SKM-1 treated with dmso at 0.1 percent for 144 hours (cell line): ENCODE measurements at regions not wholly inside any gene's neighbourhood (a gene's known extent, or its start where the extent isn't known, plus 50 kb on each side); places are given as distances from the start of the nearest gene placed in this dataset.

Experiments used
- DNase-seq: peaks from one replicate; lab custom pipeline; 2025; ENCODE audit not compliant: unreplicated experiment; lab: John Stamatoyannopoulos, UW

DNA sequence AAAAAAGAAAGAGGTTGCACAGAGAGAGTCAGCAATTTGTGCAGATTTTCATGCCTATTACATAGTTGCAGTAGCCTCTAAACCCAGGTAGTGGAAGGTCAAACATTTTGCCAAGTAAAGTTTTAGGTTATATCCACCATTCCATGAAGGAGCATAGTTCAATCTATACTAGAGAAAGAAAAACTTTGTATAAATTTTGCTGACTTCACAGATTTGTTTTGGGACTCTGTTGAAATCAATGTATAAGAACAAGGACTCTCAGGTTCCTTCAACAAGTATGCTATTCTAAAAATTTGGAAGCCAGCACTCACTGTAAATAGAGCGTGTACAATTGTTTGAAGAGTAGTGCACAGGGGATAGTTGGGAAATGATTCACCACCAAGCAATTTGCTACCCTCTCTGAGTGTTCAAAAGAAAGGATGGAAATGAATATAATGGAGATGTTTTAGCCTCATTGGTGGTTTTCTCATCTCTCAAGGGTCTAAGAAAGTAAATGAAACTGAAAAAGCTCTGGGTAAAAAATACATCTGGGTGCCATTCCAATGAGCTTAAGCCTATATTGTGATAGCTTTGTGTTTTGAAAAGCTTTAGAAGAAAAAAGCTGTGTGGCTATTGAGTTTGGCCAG lies 508.4 kb upstream of the LUZP2 start:
- DNase-seq, result no peak

DNA sequence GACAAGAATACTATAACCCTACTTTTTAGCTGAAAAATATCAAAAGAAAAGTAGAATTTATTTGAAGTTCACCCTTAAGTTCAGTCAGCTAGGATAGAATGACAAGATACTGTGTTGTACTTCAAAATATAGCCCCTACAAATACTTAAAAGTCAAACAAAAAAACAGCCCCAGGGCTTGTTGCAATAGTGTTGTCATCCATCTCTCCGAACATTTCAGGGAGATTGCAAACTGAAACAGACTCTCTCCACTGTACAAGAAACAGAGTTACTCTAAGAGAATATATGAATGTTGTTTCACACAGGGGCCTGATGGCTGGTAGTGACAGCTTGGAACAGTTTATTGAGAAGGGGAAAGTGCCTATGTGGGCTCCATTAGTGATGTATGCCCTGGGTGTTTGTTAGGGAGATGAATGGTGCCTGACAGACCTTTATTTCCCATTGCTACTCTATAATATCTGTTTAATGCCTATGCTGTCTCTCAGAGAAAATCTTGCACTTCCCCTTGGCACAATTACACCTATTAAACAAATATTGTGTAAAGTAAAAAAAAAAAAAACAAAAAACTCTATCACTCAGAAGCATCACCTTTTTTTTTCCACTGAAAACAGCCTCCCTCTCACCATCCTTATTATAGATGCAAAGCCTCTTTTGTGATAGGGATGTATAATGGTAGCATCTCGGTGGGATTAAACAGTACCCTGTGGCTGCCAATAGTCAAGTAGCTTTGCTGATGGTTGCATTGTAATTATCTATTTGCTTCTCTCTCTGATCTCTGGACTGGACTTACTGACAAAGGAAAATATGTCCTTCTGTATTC lies 506.3 kb upstream of the LUZP2 start:
- DNase-seq, result no peak

DNA sequence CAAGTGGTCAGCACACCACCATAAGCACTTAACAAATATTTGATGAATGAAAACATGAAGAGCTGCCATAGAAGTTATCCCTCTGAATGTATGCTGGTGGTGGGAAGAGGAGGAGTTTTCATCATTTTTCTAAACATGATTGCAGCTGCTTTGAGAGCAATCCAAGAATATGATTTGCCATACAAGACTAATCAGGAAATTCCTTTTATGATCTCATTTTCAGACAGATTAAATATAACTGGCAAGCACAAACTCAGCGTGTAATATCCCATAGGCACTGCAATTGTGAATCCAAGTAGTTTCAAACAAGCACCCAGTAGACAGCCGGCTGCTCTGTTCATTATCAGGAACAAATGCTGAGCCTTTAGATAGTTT lies 505.7 kb upstream of the LUZP2 start:
- no peak for DNase-seq

DNA sequence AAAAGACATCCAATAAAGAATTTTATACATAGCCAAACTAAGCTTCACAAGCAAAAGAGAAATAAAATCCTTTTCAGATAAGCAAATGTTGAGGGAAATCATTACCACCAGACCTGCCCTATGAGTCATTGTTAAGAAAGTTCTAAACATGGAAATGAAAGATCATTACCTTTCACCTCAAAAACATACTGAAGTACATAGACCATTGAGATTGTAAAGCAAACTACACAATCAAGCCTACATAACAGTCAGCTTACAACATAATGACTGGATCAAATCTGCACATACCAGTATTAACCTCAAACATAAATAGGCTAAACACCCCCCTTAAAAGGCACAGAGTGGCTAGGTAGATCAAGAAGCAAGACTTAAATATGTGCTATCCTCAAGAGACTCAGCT lies 501.0 kb upstream of the LUZP2 start:
- DNase-seq, result no peak

DNA sequence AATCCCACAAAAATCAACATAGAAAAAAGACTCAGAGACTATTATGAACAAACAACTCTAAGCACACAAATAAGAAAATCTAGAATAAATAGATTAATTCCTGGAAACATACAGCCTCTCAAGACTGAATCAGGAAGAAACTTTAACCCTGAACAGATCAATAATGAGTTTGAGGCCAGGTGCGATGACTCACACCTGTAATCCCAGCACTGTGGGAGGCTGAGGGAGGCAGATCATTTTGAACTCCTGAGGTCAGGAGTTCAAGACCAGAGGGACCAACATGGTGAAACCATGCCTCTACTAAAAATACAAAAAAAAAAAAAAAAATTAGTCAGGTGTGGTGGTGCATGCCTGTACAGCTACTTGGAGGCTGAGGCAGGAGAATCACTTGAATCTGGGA lies 499.5 kb upstream of the LUZP2 start:
- DNase-seq, result no peak

DNA sequence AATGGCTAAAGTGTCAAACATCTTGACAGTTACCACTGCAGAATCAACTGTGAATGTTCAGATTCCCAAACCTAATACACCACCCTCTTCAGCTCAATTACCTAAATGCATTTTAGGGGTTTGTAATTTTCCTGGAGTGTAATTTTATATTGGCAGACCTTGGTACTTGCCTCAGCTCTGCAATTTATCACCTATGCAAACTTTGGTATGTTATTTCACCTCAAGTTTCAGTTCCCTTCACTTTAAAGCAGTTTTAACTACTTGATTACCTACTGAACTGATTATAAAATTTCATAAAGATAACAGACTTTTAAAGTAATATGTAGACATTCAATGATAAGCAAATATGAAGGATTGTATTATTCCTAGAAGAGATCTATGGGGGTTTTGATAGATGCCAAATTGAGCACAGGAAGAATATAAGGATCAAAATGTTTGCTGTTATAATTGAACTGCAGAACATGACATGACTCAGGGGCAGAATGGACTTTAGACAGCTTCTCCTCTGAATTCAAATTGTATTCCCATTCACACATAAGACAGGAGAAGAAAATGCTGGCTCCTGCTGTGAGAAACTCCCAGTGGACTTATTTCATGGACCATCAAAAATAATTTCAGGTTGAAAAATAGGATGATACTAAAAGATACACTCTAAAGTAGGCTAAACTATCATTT lies 491.5 kb upstream of the LUZP2 start:
- no peak for DNase-seq

DNA sequence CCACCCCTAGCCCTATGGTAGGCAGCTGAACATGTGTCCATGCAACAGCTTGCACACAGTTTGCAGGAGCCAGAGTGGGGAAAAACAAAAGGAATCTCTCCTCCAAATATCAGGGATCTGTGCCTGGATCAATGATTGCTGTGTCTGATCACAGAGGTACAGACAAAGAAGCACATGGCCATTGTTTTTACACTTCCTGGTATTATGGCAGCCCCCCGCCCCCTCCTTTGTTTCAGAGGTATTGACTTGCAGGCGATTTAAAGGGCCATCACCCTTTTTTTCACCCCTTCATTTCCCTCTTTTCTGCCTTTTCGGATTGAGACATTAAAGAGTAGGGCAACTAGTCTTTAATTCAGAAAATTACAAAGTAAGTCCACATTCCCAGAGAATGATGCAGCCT lies 453.0 kb upstream of the LUZP2 start:
- DNase-seq, result no peak

DNA sequence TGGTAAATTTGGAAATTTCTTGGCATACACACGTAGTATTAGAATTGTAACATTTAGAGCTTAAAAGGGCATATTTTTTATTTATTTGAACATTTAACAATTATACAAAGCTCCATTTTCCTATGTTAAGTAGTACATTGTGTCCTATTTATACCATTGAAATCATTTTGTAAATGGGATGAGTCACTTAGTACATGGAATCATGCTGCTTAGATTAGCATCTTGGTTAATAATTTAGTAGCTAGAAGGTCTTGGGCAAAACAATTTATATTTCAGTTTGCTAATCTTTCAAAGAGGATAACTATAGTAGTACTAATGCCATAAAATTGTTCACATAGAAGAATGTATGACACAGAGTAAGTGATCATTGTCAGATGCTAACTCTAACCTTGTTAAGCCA lies 450.1 kb upstream of the LUZP2 start:
- no peak for DNase-seq

DNA sequence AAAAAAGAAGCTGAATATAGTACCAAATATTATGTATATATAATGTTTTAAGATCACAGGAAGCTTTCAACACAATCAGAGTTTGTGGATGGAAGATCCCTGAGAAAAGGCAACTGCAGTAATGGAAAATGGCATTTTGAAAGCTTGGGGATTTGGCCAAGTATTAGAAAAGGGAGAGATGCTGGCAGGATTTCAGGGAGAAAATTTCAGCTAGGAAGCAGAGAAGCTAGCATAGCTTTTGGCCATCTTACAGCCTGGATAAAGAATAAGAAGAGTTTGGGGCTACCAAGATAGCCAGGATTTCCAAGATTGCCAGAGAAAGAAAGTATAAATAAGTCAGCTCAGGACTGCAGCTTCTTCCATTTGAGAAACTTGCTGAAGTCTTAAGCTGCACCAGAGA lies 440.8 kb upstream of the LUZP2 start:
- DNase-seq, result no peak

DNA sequence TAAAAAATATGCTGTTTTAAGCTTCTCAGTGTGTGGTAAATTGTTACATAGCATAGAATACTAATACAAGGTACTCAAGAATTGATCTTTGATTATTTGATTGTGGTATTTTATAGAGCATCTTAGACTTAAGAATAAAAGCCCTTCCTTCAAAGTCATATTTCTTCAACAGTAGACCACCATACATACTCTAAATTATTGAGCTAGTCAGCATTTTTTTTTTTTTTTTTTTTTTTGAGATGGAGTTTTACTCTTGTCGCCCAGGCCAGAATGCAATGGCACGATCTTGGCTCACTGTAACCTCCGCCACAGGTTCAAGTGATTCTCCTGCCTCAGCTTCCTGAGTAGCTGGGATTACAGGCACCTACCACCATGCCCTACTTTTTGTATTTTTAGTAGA lies 436.7 kb upstream of the LUZP2 start:
- DNase-seq, result no peak

DNA sequence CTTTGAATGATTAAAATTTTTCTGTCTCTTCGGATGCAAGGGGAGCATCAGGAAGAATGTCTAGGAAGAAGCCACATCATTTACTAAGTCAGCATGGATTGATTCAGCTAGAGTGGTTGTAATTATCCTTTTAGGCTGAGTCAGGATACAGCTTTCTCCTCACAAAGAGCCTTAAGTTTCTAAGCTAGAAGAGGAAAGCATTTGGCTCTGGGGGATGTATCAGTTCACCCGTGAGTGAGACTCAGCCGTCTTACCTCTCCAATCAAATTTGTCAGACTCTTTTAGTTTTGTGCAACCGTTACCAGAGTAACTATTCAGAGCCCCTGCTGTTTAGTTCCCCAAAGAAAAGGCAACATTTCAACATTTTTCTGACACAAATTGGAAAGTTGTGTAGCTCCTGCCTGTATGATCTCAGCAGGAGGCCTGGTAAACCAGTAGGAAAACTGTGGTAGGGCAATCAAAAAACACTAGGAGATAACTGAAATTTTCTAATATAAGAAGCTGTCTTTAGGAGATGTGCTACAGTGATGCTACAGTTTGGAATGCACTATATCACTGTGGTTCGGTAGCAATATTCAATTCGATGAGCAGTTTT lies 432.4 kb upstream of the LUZP2 start:
- no peak for DNase-seq

DNA sequence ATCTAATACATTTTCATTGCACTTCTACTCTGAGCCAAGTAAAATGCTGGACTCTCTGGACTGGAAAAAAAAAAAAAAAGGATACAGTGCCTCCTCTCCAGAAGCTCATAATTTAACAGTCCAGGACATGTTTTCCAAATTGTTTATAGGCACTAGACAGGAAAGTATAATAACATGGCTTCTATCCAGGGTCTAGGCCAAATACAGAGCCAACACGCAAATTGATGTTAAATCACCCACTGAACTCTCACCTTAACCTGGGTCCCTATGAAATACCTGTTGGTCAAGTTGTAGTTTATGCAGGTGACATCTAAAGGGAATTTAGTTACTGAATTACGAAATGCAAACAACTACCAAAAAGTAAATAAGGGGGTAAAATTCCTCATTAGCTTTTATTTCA lies 428.7 kb upstream of the LUZP2 start:
- no peak for DNase-seq

DNA sequence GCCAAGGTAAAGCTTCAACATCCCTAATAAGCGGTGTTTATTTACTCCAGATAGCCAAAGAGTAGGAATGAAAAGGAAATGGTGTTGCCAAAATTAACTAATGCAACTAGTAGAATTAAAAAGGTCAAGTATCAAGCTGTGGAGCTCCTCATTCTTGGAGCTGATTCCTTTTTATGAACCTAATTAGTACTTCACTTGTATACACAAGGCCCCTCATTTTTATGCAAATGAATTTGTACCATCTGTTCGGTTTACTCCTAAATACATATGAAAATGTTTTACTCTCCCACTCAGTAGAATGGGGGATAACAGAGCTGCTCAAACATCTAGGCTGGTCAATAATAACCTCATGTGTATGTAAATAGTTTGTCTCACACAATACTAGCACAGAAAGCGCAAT lies 426.4 kb upstream of the LUZP2 start:
- no peak for DNase-seq

DNA sequence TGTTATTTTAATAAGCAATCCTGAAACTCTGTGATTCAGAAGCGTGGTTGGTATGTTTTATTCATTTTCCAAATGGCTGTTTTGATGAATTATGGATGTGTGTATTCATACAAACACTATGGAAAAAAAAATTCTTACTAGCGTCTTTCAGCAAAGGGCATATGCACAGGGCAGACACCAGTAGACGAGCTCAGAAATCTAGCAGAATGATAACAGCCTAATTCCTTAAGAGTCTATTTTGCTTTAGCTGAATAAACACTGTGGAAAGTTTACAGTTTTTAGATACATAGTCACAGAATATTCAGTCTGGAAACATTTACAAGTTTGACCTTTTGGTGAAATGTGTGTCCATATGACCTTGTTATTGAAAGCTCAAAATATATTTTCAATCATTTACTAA lies 418.8 kb upstream of the LUZP2 start:
- DNase-seq, result no peak

DNA sequence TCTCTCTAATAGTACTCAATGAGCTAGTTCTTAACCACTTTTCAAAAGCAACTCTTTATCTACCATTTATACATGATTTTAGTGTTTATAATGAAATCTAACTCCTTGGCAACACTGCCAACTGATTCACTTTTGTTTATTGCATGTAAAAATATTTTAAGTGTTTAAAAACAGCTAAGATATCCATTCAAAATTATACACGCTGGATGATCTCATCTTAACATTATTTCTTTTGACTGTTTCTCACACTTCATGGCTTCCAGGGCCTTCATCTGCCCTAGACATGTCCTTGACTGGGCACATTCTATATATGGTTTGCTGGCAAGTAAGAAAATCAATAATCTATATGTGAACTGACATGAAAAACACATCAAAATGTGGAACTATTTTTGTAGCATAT lies 414.6 kb upstream of the LUZP2 start:
- DNase-seq, result no peak

DNA sequence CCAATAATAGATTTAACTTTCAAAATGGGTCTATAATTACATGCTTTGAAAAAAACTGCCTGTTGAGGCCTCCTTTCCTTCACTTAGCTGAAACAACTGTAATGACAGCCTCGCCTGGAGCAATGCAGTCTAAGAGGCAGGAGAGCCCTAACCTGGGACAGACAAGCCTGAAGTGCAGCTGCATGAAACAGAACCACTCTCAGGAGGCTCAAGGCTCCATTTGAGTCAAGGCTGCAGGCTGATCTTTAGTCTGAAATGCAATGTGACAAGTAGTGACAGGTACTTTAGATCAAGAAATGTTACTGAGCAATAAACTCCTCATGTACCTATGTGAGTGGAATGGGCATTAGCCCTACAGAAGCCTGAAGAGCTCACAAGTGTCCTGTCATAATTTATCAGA lies 414.0 kb upstream of the LUZP2 start:
- no peak for DNase-seq

DNA sequence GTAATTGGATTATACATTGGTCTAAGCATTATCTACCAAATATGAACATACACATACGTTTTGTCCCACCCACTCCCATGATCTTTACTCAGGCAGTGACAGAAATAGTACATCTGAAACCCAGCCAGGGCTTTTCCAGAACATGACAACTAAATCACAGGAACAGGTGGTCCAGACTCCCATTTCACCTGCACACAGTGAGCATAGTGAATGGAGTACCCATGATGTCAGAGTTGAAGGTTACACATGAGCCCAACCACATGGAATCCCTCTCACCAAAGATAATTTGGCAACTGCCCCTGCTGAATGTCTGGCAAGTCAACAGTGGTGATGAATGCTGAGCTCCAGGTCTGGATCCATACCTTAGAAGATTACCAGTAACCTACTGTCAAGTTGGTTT lies 411.9 kb upstream of the LUZP2 start:
- DNase-seq, result no peak

DNA sequence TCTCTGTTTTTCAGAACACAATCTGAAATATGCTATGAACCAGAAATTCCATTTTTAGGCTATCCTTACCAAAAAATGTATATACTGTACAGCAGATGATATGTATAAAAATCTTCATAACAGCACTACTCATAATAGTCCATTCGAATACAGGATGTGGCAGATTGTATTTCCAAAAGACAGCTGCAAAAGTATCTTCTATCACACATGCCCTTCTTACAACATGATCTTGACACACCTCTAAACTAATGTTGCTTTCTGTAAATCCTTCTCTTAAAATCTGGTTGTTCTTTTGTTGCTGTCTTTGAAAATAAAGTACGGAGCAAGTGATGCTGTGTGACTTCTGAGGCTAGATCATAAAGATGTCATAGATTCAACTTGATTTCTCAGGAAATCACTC lies 409.9 kb upstream of the LUZP2 start:
- DNase-seq, result no peak

DNA sequence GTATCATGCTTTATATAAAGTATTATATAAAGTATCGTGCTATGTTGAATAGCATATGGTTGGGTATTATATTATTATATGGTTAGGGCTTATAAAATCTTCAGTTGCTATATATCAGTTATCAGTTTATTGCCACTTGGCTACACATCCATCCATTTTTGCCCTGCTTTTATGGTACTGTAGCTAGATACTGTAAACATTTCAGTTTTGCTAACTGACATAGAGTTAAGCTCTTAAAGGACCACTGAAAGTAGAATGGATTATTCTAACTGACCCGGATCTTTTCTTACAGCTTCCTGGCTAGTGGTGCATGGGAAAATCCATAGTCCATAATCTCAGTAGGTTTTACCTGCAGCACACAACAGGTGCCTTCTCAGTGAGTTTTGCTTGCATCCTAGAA lies 405.3 kb upstream of the LUZP2 start:
- DNase-seq, result no peak

DNA sequence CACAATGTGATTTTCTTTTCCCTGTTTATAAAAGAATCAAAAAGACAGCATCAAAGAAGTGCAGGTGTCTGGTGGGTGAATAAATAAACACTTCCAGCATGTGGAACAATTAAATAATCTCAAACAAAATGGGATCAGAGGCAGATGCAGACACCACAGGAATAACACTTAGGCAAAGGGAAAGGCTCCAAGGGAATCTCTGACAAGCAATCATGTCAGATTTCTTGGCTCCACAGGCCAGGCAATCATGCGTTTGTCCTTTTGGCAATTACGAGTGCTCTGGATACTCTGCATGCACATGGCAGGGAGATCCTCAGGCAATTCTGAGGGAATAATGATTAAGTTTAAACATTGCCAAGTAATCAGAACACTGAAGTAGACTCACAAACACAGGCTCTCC lies 403.5 kb upstream of the LUZP2 start:
- no peak for DNase-seq

DNA sequence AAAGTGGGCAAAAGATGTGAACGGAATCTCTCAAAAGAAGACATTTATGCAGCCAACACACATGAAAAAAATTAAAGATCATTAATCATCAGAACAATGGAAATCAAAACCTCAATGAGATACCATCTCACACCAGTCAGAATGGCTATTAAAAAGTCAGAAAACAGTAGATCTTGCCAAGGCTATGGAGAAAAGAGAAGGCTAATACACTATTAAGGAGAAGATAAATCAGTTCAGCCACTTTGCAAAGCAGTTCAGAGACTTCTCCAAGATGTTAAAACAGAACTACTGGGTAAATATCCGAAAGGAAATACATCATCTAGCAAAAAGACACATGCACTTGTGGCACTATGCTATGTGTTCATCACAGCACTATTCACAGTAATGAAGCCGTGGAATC lies 388.2 kb upstream of the LUZP2 start:
- no peak for DNase-seq

DNA sequence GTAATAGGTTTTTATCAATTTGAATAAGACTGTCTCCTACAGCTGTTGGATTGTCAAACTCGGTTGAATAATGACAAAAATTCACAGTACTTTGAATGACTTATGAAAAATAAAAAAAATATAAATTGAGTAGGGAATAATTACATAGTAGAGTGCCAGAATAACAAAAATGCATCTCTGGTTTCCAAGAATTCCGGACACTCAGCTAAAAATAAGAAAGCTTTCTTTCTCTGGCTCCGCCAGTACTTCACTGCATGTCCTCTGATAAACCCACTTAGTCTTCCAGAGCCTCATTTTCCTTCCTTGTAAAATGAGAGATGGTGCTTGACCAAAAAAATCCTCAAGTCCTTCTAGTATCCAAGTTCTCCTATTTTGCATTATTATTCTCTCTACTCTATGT lies 374.6 kb upstream of the LUZP2 start:
- no peak for DNase-seq
